HG02870 (cell line): ENCODE measurements at regions not wholly inside any gene's neighbourhood (a gene's known extent, or its start where the extent isn't known, plus 50 kb on each side); places are given as distances from the start of the nearest gene placed in this dataset.
A peak's percentile ranks its signal among the peaks of the same experiment; 100 is the strongest.
"Not testable (repeated sequence)": the region's sequence is repeated elsewhere in the genome, so short reads cannot be mapped to it uniquely, and the experiment has no call there.

Experiments used
- ATAC-seq: cut with Tn5 transposase; IDR thresholded peaks from one replicate; pipeline ENCODE4 v1.9.1; 2021; ENCODE audit warnings: mild to moderate bottlenecking, moderate library complexity; ENCODE audit not compliant: unreplicated experiment

- ATAC-seq: peak; percentile 74
These were observed 139.5 kb upstream of the SMYD2 start for GRCh38 chr1:214141486-214141885.

- no peak for ATAC-seq
These were observed 137.7 kb upstream of the SMYD2 start for GRCh38 chr1:214143006-214143992.

GRCh38 chr1:214144521-214144920 lies 136.4 kb upstream of the SMYD2 start:
- not testable (repeated sequence) for ATAC-seq

GRCh38 chr1:214146523-214146922 lies 134.4 kb upstream of the SMYD2 start:
- no peak for ATAC-seq

GRCh38 chr1:214154596-214155292 lies 126.2 kb upstream of the SMYD2 start:
- ATAC-seq: no peak

GRCh38 chr1:214155987-214156625 lies 124.9 kb upstream of the SMYD2 start:
- no peak for ATAC-seq

- ATAC-seq: no peak
These were observed 116.8 kb upstream of the SMYD2 start for GRCh38 chr1:214164173-214164572.

GRCh38 chr1:214165850-214166374 lies 115.0 kb upstream of the SMYD2 start:
- ATAC-seq: no peak

- no peak for ATAC-seq
These were observed 106.3 kb upstream of the SMYD2 start for GRCh38 chr1:214174508-214175199.

- ATAC-seq: no peak
These were observed 102.9 kb upstream of the SMYD2 start for GRCh38 chr1:214178102-214178501.

- no peak for ATAC-seq
These were observed 96.0 kb upstream of the SMYD2 start for GRCh38 chr1:214184992-214185391.

- ATAC-seq: no peak
These were observed 94.7 kb upstream of the SMYD2 start for GRCh38 chr1:214186103-214186824.

GRCh38 chr1:214187121-214187900 lies 93.6 kb upstream of the SMYD2 start:
- ATAC-seq: no peak

- ATAC-seq: no peak
These were observed 93.0 kb upstream of the SMYD2 start for GRCh38 chr1:214187933-214188332.

- ATAC-seq: no peak
These were observed 92.1 kb upstream of the SMYD2 start for GRCh38 chr1:214188835-214189234.

- ATAC-seq: no peak
These were observed 87.9 kb upstream of the SMYD2 start for GRCh38 chr1:214192825-214193643.

GRCh38 chr1:214193691-214194090 lies 87.3 kb upstream of the SMYD2 start:
- ATAC-seq: no peak

- no peak for ATAC-seq
These were observed 82.4 kb upstream of the SMYD2 start for GRCh38 chr1:214198571-214198970.
